Activated CD4-positive, alpha-beta T cell treated with anti-CD3 and anti-CD28 coated beads, Interleukin-2, Interleukin-4, amounts not matched to agents 100 ng/mL and 50 ng/mL, durations not matched to agents 16 hours and 8 hours (primary cell): ENCODE measurements at regions not wholly inside any gene's neighbourhood (a gene's known extent, or its start where the extent isn't known, plus 50 kb on each side); places are given as distances from the start of the nearest gene placed in this dataset.
"Not testable (repeated sequence)": the region's sequence is repeated elsewhere in the genome, so short reads cannot be mapped to it uniquely, and the experiment has no call there.

Source experiments
- DNase-seq: peaks from one replicate; pipeline ENCODE4 v3.0.0-alpha.2; 2020; ENCODE audit warnings: low spot score

GRCh38 chr3:128549283-128550112 is 56.5 kb upstream of the GATA2 start:
- no peak for DNase-seq

DNA sequence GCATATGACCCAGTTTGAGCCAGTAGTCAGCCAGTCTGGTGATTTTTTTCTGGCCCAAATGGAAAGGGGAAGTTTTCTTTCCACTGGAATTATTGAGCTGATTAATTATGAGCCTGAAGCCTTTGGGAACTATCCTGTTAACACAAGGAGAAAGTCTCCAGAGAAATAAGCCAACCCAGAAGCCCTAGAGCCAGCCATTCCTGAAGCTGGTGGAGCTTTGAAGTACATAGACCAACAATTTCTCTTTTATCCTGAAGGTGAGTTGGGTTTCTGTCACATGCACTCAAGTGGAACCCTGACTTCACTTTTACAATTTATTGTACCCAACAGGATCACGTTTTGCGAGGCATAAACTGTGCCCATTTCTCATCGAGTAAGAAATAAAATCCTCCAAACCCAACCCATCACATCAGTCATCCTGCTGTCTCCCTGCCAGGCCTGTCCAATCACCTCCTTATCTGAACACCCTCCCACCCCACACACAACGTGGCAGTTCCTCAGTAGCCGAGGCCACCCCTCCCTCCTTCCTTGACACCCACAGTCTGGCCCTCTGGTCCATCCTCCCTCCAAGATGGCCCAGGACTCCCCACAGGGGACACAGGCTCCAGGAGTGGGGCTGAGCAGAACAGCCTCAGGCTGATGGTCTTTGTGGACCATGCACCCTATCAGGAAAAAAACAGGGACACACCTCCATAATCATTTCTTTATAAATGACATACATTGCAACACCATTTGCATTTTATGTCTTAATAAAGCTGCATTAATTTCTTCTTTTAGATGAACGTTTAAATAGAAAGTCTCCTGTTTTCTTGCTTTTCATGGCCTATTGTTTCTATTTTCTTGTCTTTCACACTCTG is 55.7 kb upstream of the GATA2 start:
- no peak for DNase-seq

GRCh38 chr3:128548021-128548420 is 55.0 kb upstream of the GATA2 start:
- DNase-seq: no peak

GRCh38 chr3:128547368-128547987 is 54.5 kb upstream of the GATA2 start:
- DNase-seq: no peak

DNA sequence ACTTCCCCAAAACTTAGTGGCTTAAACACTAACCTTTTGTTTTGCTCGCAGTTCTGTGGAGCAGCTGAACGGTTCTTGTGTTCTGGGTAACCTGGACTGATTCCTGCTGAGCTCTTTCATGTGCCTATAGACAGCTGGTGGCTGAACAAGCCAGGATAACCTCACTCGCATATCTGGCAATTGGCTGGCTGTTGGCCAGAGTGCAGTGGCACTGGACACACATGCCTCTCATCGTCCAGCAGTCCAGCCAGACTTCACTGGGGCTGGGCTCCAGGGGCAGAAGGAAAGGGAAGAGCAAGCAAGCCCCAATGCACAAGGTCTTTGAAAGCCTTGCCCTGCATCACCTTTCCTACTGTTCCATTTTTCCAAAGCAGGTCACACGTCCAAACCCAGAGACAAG is 53.6 kb upstream of the GATA2 start:
- no peak for DNase-seq

- DNase-seq: no peak
Measured at GRCh38 chr3:128545120-128545752, 52.2 kb upstream of the GATA2 start.

GRCh38 chr3:128544190-128544589 is 51.2 kb upstream of the GATA2 start:
- DNase-seq: no peak

GRCh38 chr3:128543570-128544174 is 50.7 kb upstream of the GATA2 start:
- not testable (repeated sequence) for DNase-seq
